ENCODE measurements at regions not wholly inside any gene's neighbourhood (a gene's known extent, or its start where the extent isn't known, plus 50 kb on each side); places are given as distances from the start of the nearest gene placed in this dataset.
"Not testable (repeated sequence)": the region's sequence is repeated elsewhere in the genome, so short reads cannot be mapped to it uniquely, and the experiment has no call there.

- DNase-seq, result no peak
These were observed 56.4 kb upstream of the TNFAIP3 start for GRCh38 chr6:137810554-137811120.

GRCh38 chr6:137811121-137811915 lies 55.7 kb upstream of the TNFAIP3 start:
- DNase-seq, result peak; percentile 79

GRCh38 chr6:137811916-137812553 lies 55.0 kb upstream of the TNFAIP3 start:
- DNase-seq, result no peak

- no peak for DNase-seq
These were observed 53.6 kb upstream of the TNFAIP3 start for GRCh38 chr6:137813308-137813970.

- DNase-seq, result not testable (repeated sequence)
These were observed 53.0 kb upstream of the TNFAIP3 start for GRCh38 chr6:137814030-137814429.

GRCh38 chr6:137815692-137816091 lies 51.4 kb upstream of the TNFAIP3 start:
- DNase-seq, result no peak

- no peak for DNase-seq
These were observed 50.9 kb upstream of the TNFAIP3 start for GRCh38 chr6:137816133-137816579.

GRCh38 chr6:137816688-137817618 lies 50.1 kb upstream of the TNFAIP3 start:
- no peak for DNase-seq
